NCI-H524 (cell line): ENCODE measurements at regions not wholly inside any gene's neighbourhood (a gene's known extent, or its start where the extent isn't known, plus 50 kb on each side); places are given as distances from the start of the nearest gene placed in this dataset.
"Not testable (repeated sequence)": the region's sequence is repeated elsewhere in the genome, so short reads cannot be mapped to it uniquely, and the experiment has no call there.

Source experiments
- DNase-seq, 2 experiments: peaks; one replicate each; lab custom pipeline; 2025; lab: John Stamatoyannopoulos, UW

GRCh38 chr15:62888623-62889022 lies 153.9 kb upstream of the TPM1 start:
- DNase-seq, result no peak

- DNase-seq, result no peak
These were observed 153.3 kb upstream of the TPM1 start for GRCh38 chr15:62889141-62889661.

- no peak for DNase-seq
These were observed 152.6 kb upstream of the TPM1 start for GRCh38 chr15:62889734-62890505.

GRCh38 chr15:62894322-62895085 lies 148.0 kb upstream of the TPM1 start:
- DNase-seq, result peak in 1 of 2 experiments; percentile 23

- DNase-seq, result no peak
These were observed 147.2 kb upstream of the TPM1 start for GRCh38 chr15:62895139-62895866.

GRCh38 chr15:62895905-62896316 lies 146.6 kb upstream of the TPM1 start:
- no peak for DNase-seq

GRCh38 chr15:62896380-62896866 lies 146.1 kb upstream of the TPM1 start:
- DNase-seq, result no peak

GRCh38 chr15:62896969-62897486 lies 145.5 kb upstream of the TPM1 start:
- no peak for DNase-seq

GRCh38 chr15:62897634-62898033 lies 144.9 kb upstream of the TPM1 start:
- no peak for DNase-seq

GRCh38 chr15:62899090-62899493 lies 143.5 kb upstream of the TPM1 start:
- no peak for DNase-seq

GRCh38 chr15:62900071-62900802 lies 142.3 kb upstream of the TPM1 start:
- DNase-seq, result no peak

GRCh38 chr15:62901087-62901486 lies 141.5 kb upstream of the TPM1 start:
- no peak for DNase-seq

- no peak for DNase-seq
These were observed 140.5 kb upstream of the TPM1 start for GRCh38 chr15:62901909-62902546.

- no peak for DNase-seq
These were observed 139.7 kb upstream of the TPM1 start for GRCh38 chr15:62902821-62903220.

- no peak for DNase-seq
These were observed 139.1 kb upstream of the TPM1 start for GRCh38 chr15:62903437-62903836.

- no peak for DNase-seq
These were observed 138.3 kb upstream of the TPM1 start for GRCh38 chr15:62904041-62904910.

- no peak for DNase-seq
These were observed 135.9 kb upstream of the TPM1 start for GRCh38 chr15:62906627-62907026.

GRCh38 chr15:62907275-62907674 lies 135.3 kb upstream of the TPM1 start:
- no peak for DNase-seq

GRCh38 chr15:62908341-62908740 lies 134.2 kb upstream of the TPM1 start:
- DNase-seq, result not testable (repeated sequence)

- DNase-seq, result no peak
These were observed 133.3 kb upstream of the TPM1 start for GRCh38 chr15:62909257-62909656.
